Stimulated activated memory B cell treated with anti-CD40 and anti-IgM and Interleukin-4, amounts not matched to agents 10 μg/mL and 1 μg/mL and 100 μg/mL, for 72 hours (primary cell): ENCODE measurements at regions not wholly inside any gene's neighbourhood (a gene's known extent, or its start where the extent isn't known, plus 50 kb on each side); places are given as distances from the start of the nearest gene placed in this dataset.

Experiments used
- ATAC-seq: fragments of 150-1000 bp; cut with Tn5 transposase; 2 replicates; pipeline ENCODE4 v1.10.0; 2021
- H3K27ac Mint-ChIP-seq: one replicate; pipeline ENCODE4 v1.8.0; 2022; ENCODE audit warnings: mild to moderate bottlenecking, mixed read lengths
- H3K27me3 Mint-ChIP-seq: one replicate; pipeline ENCODE4 v1.8.0; 2022; ENCODE audit warnings: mixed read lengths
- H3K36me3 Mint-ChIP-seq: one replicate; pipeline ENCODE4 v1.8.0; 2022; ENCODE audit warnings: mixed read lengths
- H3K4me1 Mint-ChIP-seq: one replicate; pipeline ENCODE4 v1.8.0; 2022; ENCODE audit warnings: mixed read lengths
- H3K4me3 Mint-ChIP-seq: one replicate; pipeline ENCODE4 v1.8.0; 2022; ENCODE audit warnings: mild to moderate bottlenecking, moderate library complexity, mixed read lengths
- H3K9me3 Mint-ChIP-seq: one replicate; pipeline ENCODE4 v1.8.0; 2022; ENCODE audit warnings: mixed read lengths

GRCh38 chr16:14366974-14367707, 262.9 kb downstream of the PARN start:
- Mint-ChIP-seq H3K4me1 (peaks cover 7% of the 10 kb centered on the region), H3K4me3 (no peak overlapping the region), H3K27ac (no peak overlapping the region), H3K27me3 (peaks cover 22% of the 10 kb centered on the region), H3K36me3 (no peaks in the 10 kb centered on the region), H3K9me3 (no peaks in the 10 kb centered on the region)
- no peak for ATAC-seq

- H3K27me3 Mint-ChIP-seq, result peaks cover 29% of the 10 kb centered on the region
Observed at GRCh38 chr16:14366447-14366846, 263.6 kb downstream of the PARN start.

DNA sequence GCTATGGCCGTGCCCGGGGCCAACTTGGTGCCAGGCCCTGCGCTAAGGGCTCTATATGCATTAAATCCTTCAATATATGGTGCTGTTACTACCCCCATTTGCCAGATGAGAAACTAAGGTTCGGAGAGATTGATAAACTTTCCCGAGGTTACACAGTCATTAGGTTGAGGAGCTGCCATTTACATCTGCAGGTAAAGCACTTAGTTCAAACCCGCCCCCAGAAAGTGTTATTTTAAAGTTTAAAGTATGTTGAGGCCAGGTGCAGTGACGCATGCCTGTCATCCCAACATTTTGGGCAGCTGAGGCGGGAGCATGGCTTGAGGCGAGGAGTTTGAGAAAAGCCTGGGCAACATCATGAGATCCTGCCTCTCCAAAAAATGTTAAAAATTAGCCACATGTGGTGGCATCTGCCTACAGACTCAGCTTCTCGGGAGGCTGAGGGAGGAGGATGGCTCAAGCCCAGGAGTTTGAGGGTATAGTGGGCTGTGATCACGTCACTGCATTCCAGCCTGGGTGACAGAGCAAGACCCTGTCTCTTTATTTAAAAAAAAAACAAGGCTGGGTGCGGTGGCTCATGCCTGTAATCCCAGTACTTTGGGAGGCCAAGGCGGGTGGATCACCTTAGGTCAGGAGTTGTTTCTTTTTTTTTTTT, 264.7 kb downstream of the PARN start:
- ATAC-seq, result no peak
- peaks cover 7% of the 10 kb centered on the region for H3K4me1 Mint-ChIP-seq
- H3K9me3 Mint-ChIP-seq, result no peaks in the 10 kb centered on the region
- peaks cover 38% of the 10 kb centered on the region for H3K27me3 Mint-ChIP-seq
- H3K4me3 Mint-ChIP-seq, result no peak overlapping the region
- H3K27ac Mint-ChIP-seq, result no peak overlapping the region
- no peaks in the 10 kb centered on the region for H3K36me3 Mint-ChIP-seq

More at GRCh38 chr16:14366447-14366846, 263.6 kb downstream of the PARN start:
- Mint-ChIP-seq H3K4me3 (no peak overlapping the region), H3K9me3 (no peaks in the 10 kb centered on the region), H3K4me1 (peaks cover 7% of the 10 kb centered on the region), H3K27ac (no peak overlapping the region), H3K36me3 (no peaks in the 10 kb centered on the region)
- no peak for ATAC-seq

- no peak for ATAC-seq
- Mint-ChIP-seq H3K27me3 (peaks cover 38% of the 10 kb centered on the region), H3K27ac (no peak overlapping the region), H3K4me1 (peaks cover 7% of the 10 kb centered on the region), H3K4me3 (no peak overlapping the region), H3K9me3 (no peaks in the 10 kb centered on the region), H3K36me3 (no peaks in the 10 kb centered on the region)
Observed at GRCh38 chr16:14364386-14365199, 265.5 kb downstream of the PARN start.

- no peak overlapping the region for H3K4me3 Mint-ChIP-seq
- peaks cover 11% of the 10 kb centered on the region for H3K4me1 Mint-ChIP-seq
- no peaks in the 10 kb centered on the region for H3K36me3 Mint-ChIP-seq
- H3K27ac Mint-ChIP-seq, result no peak overlapping the region
- peaks cover 38% of the 10 kb centered on the region for H3K27me3 Mint-ChIP-seq
- H3K9me3 Mint-ChIP-seq, result no peaks in the 10 kb centered on the region
- no peak for ATAC-seq
Observed at GRCh38 chr16:14364112-14364385, 266.0 kb downstream of the PARN start.

GRCh38 chr16:14362774-14363371, 267.2 kb downstream of the PARN start:
- H3K27ac Mint-ChIP-seq, result no peak overlapping the region
- peaks cover 38% of the 10 kb centered on the region for H3K27me3 Mint-ChIP-seq

DNA sequence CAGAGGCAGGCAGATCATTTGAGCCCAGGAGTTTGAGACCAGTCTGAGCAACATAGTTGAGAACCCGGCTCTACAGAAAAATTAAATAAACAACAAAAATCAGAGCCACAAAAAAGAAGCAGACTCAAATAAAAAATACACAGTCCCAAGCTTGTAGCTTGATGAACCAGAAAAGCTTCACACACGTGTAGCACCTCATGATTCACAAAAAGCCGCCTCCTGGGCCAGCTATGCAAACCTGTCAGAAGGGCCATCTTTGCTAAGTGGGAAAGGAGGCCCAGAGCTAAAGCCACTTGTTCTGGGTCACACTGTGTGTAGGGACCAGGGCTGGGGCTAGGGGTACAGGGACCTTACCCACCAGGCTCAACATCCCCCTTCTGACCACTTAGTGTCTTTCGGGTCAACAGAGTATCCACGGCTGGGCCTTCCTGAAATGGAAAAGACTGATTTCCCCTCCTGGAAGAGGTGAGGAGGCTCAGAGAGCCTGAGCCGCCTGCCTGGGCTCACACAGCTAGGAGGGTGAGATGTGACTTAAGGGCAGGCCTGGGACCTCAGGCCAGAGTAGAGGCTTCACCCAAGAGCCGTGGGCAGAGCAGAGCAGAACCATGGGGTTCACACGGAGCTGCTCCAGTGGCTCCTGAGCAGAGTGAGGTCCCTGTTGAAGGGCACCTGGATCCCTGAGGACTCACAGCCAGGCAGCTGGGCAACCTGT, 269.6 kb downstream of the PARN start:
- Mint-ChIP-seq H3K4me1 (peaks cover 17% of the 10 kb centered on the region), H3K9me3 (no peaks in the 10 kb centered on the region), H3K4me3 (no peak overlapping the region), H3K36me3 (no peaks in the 10 kb centered on the region), H3K27me3 (peaks cover 38% of the 10 kb centered on the region), H3K27ac (no peak overlapping the region)
- ATAC-seq, result no peak

More at GRCh38 chr16:14362774-14363371, 267.2 kb downstream of the PARN start:
- Mint-ChIP-seq H3K36me3 (no peaks in the 10 kb centered on the region), H3K9me3 (no peaks in the 10 kb centered on the region), H3K4me3 (no peak overlapping the region), H3K4me1 (peaks cover 14% of the 10 kb centered on the region)
- ATAC-seq, result no peak

DNA sequence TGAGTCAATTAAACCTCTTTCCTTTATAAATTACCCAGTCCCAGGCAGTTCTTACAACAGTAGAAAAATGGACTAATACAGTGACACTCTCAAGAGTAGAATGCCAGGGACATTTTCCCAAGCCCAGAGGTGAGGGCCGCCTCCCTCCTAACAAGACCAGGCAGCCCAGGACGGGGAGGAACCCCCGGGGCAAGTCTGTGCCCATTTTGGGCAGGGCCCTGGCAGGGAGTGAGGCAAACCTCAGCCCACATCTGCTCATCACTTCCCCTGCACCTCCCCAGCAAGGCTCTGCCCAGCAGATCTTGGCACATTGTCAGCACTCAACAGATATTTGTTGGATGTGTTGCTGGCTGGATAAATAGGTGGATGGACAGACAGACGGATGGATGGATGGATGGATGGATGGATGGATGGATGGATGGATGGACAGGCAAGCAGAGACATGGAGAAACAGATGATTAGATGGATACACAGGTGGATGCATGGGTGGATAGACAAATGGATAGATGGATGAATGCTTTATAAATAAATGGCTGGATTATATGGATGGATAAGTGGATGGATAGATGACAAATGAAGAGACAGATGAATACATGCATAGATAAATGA, 271.3 kb downstream of the PARN start:
- no peaks in the 10 kb centered on the region for H3K36me3 Mint-ChIP-seq
- ATAC-seq, result no peak
- H3K4me3 Mint-ChIP-seq, result no peak overlapping the region
- peaks cover 27% of the 10 kb centered on the region for H3K27me3 Mint-ChIP-seq
- peaks cover 16% of the 10 kb centered on the region for H3K4me1 Mint-ChIP-seq
- H3K27ac Mint-ChIP-seq, result no peak overlapping the region
- no peaks in the 10 kb centered on the region for H3K9me3 Mint-ChIP-seq

DNA sequence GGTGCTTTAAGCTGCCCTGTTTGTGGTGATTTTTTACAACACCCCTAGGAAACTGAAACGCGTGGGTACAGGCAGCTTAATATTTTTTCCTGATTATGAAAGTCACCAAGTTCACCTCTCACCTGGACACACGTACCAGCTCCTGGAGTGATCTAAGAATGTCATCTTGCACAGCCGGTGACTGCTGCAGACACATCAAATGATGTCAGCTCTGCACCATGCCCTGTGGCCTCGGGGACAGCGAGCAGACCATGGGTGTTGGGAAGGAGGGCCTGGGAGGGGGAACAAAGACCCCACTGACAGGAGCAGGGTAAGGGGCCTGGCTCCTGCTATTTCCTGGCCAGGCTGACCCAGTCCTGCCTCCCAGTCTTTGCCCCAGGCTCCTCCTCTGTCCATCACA, 272.7 kb downstream of the PARN start:
- Mint-ChIP-seq H3K4me3 (no peak overlapping the region), H3K9me3 (no peaks in the 10 kb centered on the region), H3K4me1 (peaks cover 16% of the 10 kb centered on the region), H3K27me3 (peaks cover 15% of the 10 kb centered on the region), H3K27ac (peak overlapping the region; percentile 3), H3K36me3 (no peaks in the 10 kb centered on the region)
- no peak for ATAC-seq

DNA sequence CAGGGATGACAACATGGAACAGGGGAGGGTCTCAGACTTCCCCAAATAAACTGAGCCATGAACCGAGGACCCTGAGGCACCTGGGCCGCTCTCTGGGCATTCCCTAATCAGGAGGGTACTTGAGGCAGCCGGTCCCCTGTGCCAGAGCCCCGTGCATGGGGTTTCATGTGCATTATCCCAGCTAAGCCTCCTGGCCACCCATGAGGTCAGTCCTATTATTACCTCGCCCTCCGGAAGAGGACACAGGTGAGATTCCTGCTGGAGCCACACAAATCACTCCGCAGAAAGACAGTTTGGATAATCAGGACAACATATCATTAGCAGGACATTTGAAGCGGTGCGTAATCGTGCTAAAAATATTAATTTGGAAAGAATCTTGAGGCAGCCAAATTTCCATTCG, 274.0 kb downstream of the PARN start:
- Mint-ChIP-seq H3K27me3 (peaks cover 5% of the 10 kb centered on the region), H3K9me3 (no peaks in the 10 kb centered on the region), H3K4me3 (no peak overlapping the region), H3K27ac (no peak overlapping the region), H3K4me1 (peaks cover 16% of the 10 kb centered on the region), H3K36me3 (no peaks in the 10 kb centered on the region)
- ATAC-seq, result no peak

DNA sequence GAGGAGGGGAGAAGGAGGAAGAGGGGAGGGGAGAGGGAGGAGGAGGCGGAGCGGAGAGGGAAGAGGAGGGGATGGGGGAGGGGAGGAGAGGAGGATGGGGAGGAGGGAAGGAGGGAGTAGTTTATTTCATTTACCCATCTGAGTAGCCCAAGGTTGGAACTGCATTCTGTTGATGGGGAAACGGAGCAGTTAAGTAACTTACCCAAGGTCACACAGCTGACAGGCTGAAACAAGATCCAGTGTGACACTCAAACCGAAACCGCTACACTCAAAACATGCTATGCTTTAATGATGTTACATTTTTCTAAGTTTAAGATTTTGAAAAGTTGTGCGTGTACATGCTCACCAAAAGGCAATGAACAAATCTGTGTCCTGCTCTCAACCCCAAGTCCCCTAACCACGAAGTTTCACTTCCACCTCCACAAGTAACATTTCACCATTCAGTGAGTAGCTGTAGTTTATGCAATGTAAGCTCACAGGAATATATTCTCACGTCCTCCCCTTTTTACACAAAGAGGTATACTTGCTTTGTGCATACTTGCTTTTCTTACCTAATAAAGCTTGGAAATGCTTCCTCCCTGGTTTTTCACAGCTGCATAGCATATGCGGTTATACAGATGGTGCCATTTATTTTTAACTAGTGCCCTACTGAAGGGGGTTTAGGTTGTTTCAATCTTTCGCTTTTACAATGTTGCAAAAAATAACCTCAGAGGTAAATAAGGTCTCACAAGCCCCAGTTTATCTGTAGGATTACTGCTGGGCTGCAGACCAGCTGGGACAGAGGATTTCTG, 275.3 kb downstream of the PARN start:
- peak; percentile 98 for ATAC-seq
- peaks cover 25% of the 10 kb centered on the region for H3K4me1 Mint-ChIP-seq
- peak overlapping the region; percentile 11 for H3K4me3 Mint-ChIP-seq
- peak overlapping the region; percentile 8 for H3K27ac Mint-ChIP-seq
- no peaks in the 10 kb centered on the region for H3K36me3 Mint-ChIP-seq
- no peaks in the 10 kb centered on the region for H3K9me3 Mint-ChIP-seq
- no peaks in the 10 kb centered on the region for H3K27me3 Mint-ChIP-seq

GRCh38 chr16:14353340-14353739, 276.7 kb downstream of the PARN start:
- ATAC-seq, result no peak
- Mint-ChIP-seq H3K36me3 (no peaks in the 10 kb centered on the region), H3K9me3 (no peaks in the 10 kb centered on the region), H3K4me3 (no peak overlapping the region), H3K27ac (no peak overlapping the region), H3K4me1 (peaks cover 18% of the 10 kb centered on the region), H3K27me3 (no peaks in the 10 kb centered on the region)

GRCh38 chr16:14351647-14352046, 278.4 kb downstream of the PARN start:
- Mint-ChIP-seq H3K27me3 (no peaks in the 10 kb centered on the region), H3K9me3 (no peaks in the 10 kb centered on the region), H3K4me3 (no peak overlapping the region), H3K4me1 (peaks cover 18% of the 10 kb centered on the region), H3K36me3 (no peaks in the 10 kb centered on the region), H3K27ac (no peak overlapping the region)
- no peak for ATAC-seq

- Mint-ChIP-seq H3K36me3 (peaks cover 6% of the 10 kb centered on the region), H3K4me1 (peaks cover 17% of the 10 kb centered on the region)
Observed at GRCh38 chr16:14350626-14351025, 279.4 kb downstream of the PARN start.

More at GRCh38 chr16:14350626-14351025, 279.4 kb downstream of the PARN start:
- ATAC-seq, result no peak
- Mint-ChIP-seq H3K27me3 (no peaks in the 10 kb centered on the region), H3K9me3 (peaks cover 4% of the 10 kb centered on the region), H3K27ac (no peak overlapping the region), H3K4me3 (no peak overlapping the region)
